Heart left ventricle (tissue), 13 donors: ENCODE measurements at regions not wholly inside any gene's neighbourhood (a gene's known extent, or its start where the extent isn't known, plus 50 kb on each side); places are given as distances from the start of the nearest gene placed in this dataset.

Source experiments
- CTCF ChIP-seq, 12 donors: fragments of 200-600 bp; sonication (generic) in 4 of 12; IDR thresholded peaks; one replicate each; pipeline versions ENCODE4 v1.5.0 to v1.8.0; 2018 to 2022; ENCODE audit warnings: antibody characterized with exemption in 12 of 12, mild to moderate bottlenecking in 5 of 12
- POLR2A ChIP-seq, 2 donors: fragments of 450-650 bp; IDR thresholded peaks; one replicate each; pipeline ENCODE4 v1.6.1; 2017; ENCODE audit warnings: antibody characterized with exemption in 2 of 2, mild to moderate bottlenecking in 2 of 2, moderate library complexity in 2 of 2
- donor health status: ischemic (EF 13 %, LVEDD 7.1; RV severe dilation, severe dysfunction).
- donor health status: DM: no; HTN: yes; CAD: no.
- donor health status: DM: no; HTN: no; CAD: no.
- donor health status: ischemic (EF 25% LVEDD 6.9; RV normal size, moderate dysfunction).
- donor health status: ischemic (EF 25% LVEDD 5.7; RV mildly dilated, moderate dysfunction).
- donor health status: ischemic (EF 35%, LVEDD 5.7; RV mildly dilated, moderate dysfunction).
- donor health status: nonischemic (EF 11% LVEDD 7.7; RV severe dilation, severe dysfunction).
- donor health status: DM: yes; HTN: yes; CAD: no.
- donor health status: PGD.
- donor health status: ischemic (EF 29% LVEDD 5.4; RV normal size, mild dysfunction).
- donor health status: nonischemic (EF 23%, LVEDD 6.1; RV moderate dilation, normal function).

DNA sequence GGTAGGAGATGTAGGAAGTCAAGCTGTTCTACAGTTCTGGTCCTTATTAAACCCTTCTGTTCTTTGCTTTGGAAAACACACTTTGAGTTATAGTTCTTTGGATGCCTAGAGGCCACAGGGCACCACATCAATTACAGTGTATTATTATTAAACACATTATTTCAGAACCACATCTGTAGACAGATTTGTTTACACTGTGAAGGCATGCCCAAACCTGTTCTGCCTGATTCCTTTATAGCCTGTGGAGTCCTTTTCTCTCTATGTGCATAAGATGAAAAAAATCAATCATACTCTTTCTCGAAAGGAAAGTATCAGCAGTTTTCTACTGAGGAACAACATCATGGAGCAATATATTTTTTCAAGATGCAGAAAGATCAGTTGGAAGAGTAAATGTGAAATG, 371.3 kb upstream of the INTU start:
- TF ChIP-seq CTCF (IDR thresholded peaks at IDR 0.05): no peak
- TF ChIP-seq POLR2A (IDR thresholded peaks at IDR 0.05): no peak
